ENCODE measurements at regions not wholly inside any gene's neighbourhood (a gene's known extent, or its start where the extent isn't known, plus 50 kb on each side); places are given as distances from the start of the nearest gene placed in this dataset.

- no peaks in the 10 kb centered on the region for H3K36me3 ChIP-seq (ENCODE audit: control insufficient read depth, insufficient read depth, low read length)
- ChIA-PET CTCF (no interaction called here), POLR2A (no interaction called here)
- in situ Hi-C loops (cut with HindIII; ENCODE audit: low pct_unique_long_range_greater_than_20kb, low sequenced_read_pairs) (no loop called here), intact Hi-C loops (cut with micrococcal nuclease; ENCODE audit: unreplicated experiment) (no loop called here)
- ATAC-seq (no peak), DNase-seq (ENCODE audit: low read depth, low spot score) (no peak)
- no peaks in the 10 kb centered on the region for H3K4me1 ChIP-seq (ENCODE audit: control insufficient read depth, insufficient read depth, low read length)
- TF ChIP-seq REST (IDR thresholded peaks at IDR 0.05; ENCODE audit: insufficient read depth in 1 of 2, low read depth in 2 of 2, low read length in 1 of 2) (no peak), TCF7L2 (IDR thresholded peaks at IDR 0.05; ENCODE audit: low read depth, low read length) (no peak), SIN3A (IDR thresholded peaks at IDR 0.05; ENCODE audit: borderline replicate concordance, insufficient read depth, low read depth, low read length) (no peak), POLR2AphosphoS5 (IDR thresholded peaks at IDR 0.05; ENCODE audit: low read depth, low read length) (no peak), CTCF (IDR thresholded peaks at IDR 0.05) (no peak)
- H3K9me3 ChIP-seq (ENCODE audit: control insufficient read depth, insufficient read depth, low read depth, low read length) = no peaks in the 10 kb centered on the region
- H3K27me3 ChIP-seq (ENCODE audit: control insufficient read depth, insufficient read depth, low read length) = peaks cover 13% of the 10 kb centered on the region
- H3K4me3 ChIP-seq (ENCODE audit: low read depth in 2 of 2, low read length in 2 of 2) = no peak overlapping the region
- H3K27ac ChIP-seq (ENCODE audit: low read length) = no peak overlapping the region
- no TSS peak for BruUV-seq (replicated peaks)
Observed at GRCh38 chr2:880201-880970, 70.3 kb upstream of the SNTG2 start.

GRCh38 chr2:879540-879939 is 71.1 kb upstream of the SNTG2 start:
- TF ChIP-seq CTCF (IDR thresholded peaks at IDR 0.05) (no peak), SIN3A (IDR thresholded peaks at IDR 0.05; ENCODE audit: borderline replicate concordance, insufficient read depth, low read depth, low read length) (no peak), POLR2AphosphoS5 (IDR thresholded peaks at IDR 0.05; ENCODE audit: low read depth, low read length) (no peak), REST (IDR thresholded peaks at IDR 0.05; ENCODE audit: insufficient read depth in 1 of 2, low read depth in 2 of 2, low read length in 1 of 2) (no peak), TCF7L2 (IDR thresholded peaks at IDR 0.05; ENCODE audit: low read depth, low read length) (no peak)
- Histone ChIP-seq H3K4me3 (ENCODE audit: low read depth in 2 of 2, low read length in 2 of 2) (no peak overlapping the region), H3K27me3 (ENCODE audit: control insufficient read depth, insufficient read depth, low read length) (peaks cover 13% of the 10 kb centered on the region), H3K27ac (ENCODE audit: low read length) (no peak overlapping the region), H3K36me3 (ENCODE audit: control insufficient read depth, insufficient read depth, low read length) (no peaks in the 10 kb centered on the region), H3K4me1 (ENCODE audit: control insufficient read depth, insufficient read depth, low read length) (no peaks in the 10 kb centered on the region), H3K9me3 (ENCODE audit: control insufficient read depth, insufficient read depth, low read depth, low read length) (no peaks in the 10 kb centered on the region)
- in situ Hi-C loops (cut with HindIII; ENCODE audit: low pct_unique_long_range_greater_than_20kb, low sequenced_read_pairs) (no loop called here), intact Hi-C loops (cut with micrococcal nuclease; ENCODE audit: unreplicated experiment) (no loop called here)
- CTCF ChIA-PET = no interaction called here
- DNase-seq (ENCODE audit: low read depth, low spot score) = no peak
- POLR2A ChIA-PET = no interaction called here
- no TSS peak for BruUV-seq (replicated peaks)
- no peak for ATAC-seq
